ENCODE measurements at regions not wholly inside any gene's neighbourhood (a gene's known extent, or its start where the extent isn't known, plus 50 kb on each side); places are given as distances from the start of the nearest gene placed in this dataset.

GRCh38 chr2:125313806-125314205 is 1288.7 kb downstream of the CNTNAP5 start:
- Mint-ChIP-seq H3K27ac (ENCODE audit: low read depth, unreplicated experiment) (no peak overlapping the region), H3K9me3 (ENCODE audit: unreplicated experiment) (no peaks in the 10 kb centered on the region), H3K4me1 (ENCODE audit: insufficient read depth, unreplicated experiment) (no peaks in the 10 kb centered on the region), H3K4me3 (ENCODE audit: unreplicated experiment) (no peak overlapping the region), H3K36me3 (ENCODE audit: insufficient read depth, unreplicated experiment) (no peaks in the 10 kb centered on the region), H3K27me3 (ENCODE audit: insufficient read depth, unreplicated experiment) (no peaks in the 10 kb centered on the region)
- CTCF ChIA-PET, result interaction anchor here (0.7 to 1.5 kb wide), 3 partner anchors 12 to 495 kb away, joined by 3 to 5 read pairs (median 3); no protein-coding TSS in a partner anchor
- no TSS peak for BruUV-seq (replicated peaks)
- intact Hi-C loops (cut with micrococcal nuclease), result no loop called here
- peak; percentile 14 for DNase-seq (ENCODE audit: unreplicated experiment)
- no peak for TF ChIP-seq CTCF (IDR thresholded peaks at IDR 0.05; ENCODE audit: unreplicated experiment)
- POLR2A ChIA-PET, result no interaction called here

DNA sequence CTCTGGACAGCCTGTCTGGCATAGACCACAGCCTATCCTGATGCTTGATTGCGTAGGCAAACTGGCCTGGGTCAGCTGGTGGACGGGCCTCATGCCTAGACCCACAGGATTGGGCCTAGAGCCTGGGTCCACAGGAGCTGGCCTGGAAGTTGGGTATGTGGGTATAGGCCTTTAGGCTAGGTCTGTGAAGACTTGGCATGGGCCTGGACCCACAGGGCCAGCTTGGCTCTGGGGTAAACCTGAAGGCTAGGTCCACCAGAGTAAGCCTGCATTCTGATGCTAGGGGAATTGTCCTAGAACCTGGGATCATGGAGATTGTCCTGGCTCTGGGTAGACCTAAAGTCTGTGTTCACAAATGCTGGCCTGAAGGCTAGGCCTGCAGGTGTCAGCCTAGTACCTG is 1293.7 kb downstream of the CNTNAP5 start:
- H3K9me3 Mint-ChIP-seq (ENCODE audit: unreplicated experiment), result peaks cover 7% of the 10 kb centered on the region
- no peak overlapping the region for H3K27ac Mint-ChIP-seq (ENCODE audit: low read depth, unreplicated experiment)
- ChIA-PET POLR2A (interaction anchor here (0.7 kb wide), 1 partner anchor 295 kb away, joined by 3 read pairs; no protein-coding TSS in a partner anchor), CTCF (interaction anchor here (0.6 to 0.9 kb wide), 3 partner anchors 13 to 80 kb away, joined by 3 read pairs; no protein-coding TSS in a partner anchor)
- BruUV-seq (replicated peaks), result no TSS peak
- intact Hi-C loops (cut with micrococcal nuclease), result no loop called here
- no peaks in the 10 kb centered on the region for H3K27me3 Mint-ChIP-seq (ENCODE audit: insufficient read depth, unreplicated experiment)
- no peak overlapping the region for H3K4me3 Mint-ChIP-seq (ENCODE audit: unreplicated experiment)
- TF ChIP-seq CTCF (IDR thresholded peaks at IDR 0.05; ENCODE audit: unreplicated experiment), result no peak
- H3K4me1 Mint-ChIP-seq (ENCODE audit: insufficient read depth, unreplicated experiment), result no peaks in the 10 kb centered on the region
- no peak for DNase-seq (ENCODE audit: unreplicated experiment)
- no peaks in the 10 kb centered on the region for H3K36me3 Mint-ChIP-seq (ENCODE audit: insufficient read depth, unreplicated experiment)

DNA sequence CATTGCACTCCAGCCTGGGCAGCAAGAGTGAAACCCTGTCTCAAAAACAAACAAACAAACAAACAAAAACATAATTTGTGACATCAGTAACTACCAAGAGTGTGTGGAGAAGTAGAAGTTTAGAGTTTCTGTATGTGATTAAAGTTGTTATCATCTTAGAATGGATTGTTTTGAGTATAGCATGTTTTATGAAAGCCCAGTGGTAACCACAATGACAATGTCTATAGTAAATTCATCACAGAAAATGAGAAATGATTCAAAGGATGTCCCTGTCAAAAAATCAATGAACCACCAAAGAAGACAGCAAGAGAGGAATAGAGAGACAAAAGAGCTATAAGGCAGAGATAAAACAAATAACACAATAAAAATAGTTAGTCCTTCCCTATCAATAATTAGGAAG is 1299.2 kb downstream of the CNTNAP5 start:
- Mint-ChIP-seq H3K36me3 (ENCODE audit: insufficient read depth, unreplicated experiment) (no peaks in the 10 kb centered on the region), H3K4me3 (ENCODE audit: unreplicated experiment) (no peak overlapping the region), H3K27me3 (ENCODE audit: insufficient read depth, unreplicated experiment) (no peaks in the 10 kb centered on the region), H3K9me3 (ENCODE audit: unreplicated experiment) (peaks cover 7% of the 10 kb centered on the region), H3K27ac (ENCODE audit: low read depth, unreplicated experiment) (no peak overlapping the region), H3K4me1 (ENCODE audit: insufficient read depth, unreplicated experiment) (no peaks in the 10 kb centered on the region)
- ChIA-PET CTCF (no interaction called here), POLR2A (no interaction called here)
- BruUV-seq (replicated peaks), result no TSS peak
- intact Hi-C loops (cut with micrococcal nuclease), result no loop called here
- no peak for TF ChIP-seq CTCF (IDR thresholded peaks at IDR 0.05; ENCODE audit: unreplicated experiment)
- no peak for DNase-seq (ENCODE audit: unreplicated experiment)

GRCh38 chr2:125330133-125330532 is 1305.0 kb downstream of the CNTNAP5 start:
- H3K36me3 Mint-ChIP-seq (ENCODE audit: insufficient read depth, unreplicated experiment), result no peaks in the 10 kb centered on the region
- intact Hi-C loops (cut with micrococcal nuclease), result no loop called here
- POLR2A ChIA-PET, result no interaction called here
- no peaks in the 10 kb centered on the region for H3K27me3 Mint-ChIP-seq (ENCODE audit: insufficient read depth, unreplicated experiment)
- no peak for TF ChIP-seq CTCF (IDR thresholded peaks at IDR 0.05; ENCODE audit: unreplicated experiment)
- no peaks in the 10 kb centered on the region for H3K9me3 Mint-ChIP-seq (ENCODE audit: unreplicated experiment)
- no peak overlapping the region for H3K4me3 Mint-ChIP-seq (ENCODE audit: unreplicated experiment)
- DNase-seq (ENCODE audit: unreplicated experiment), result no peak
- no peak overlapping the region for H3K27ac Mint-ChIP-seq (ENCODE audit: low read depth, unreplicated experiment)
- BruUV-seq (replicated peaks), result no TSS peak
- CTCF ChIA-PET, result no interaction called here
- no peaks in the 10 kb centered on the region for H3K4me1 Mint-ChIP-seq (ENCODE audit: insufficient read depth, unreplicated experiment)

All from MCF 10A (cell line).